GM19035 (cell line): ENCODE measurements at regions not wholly inside any gene's neighbourhood (a gene's known extent, or its start where the extent isn't known, plus 50 kb on each side); places are given as distances from the start of the nearest gene placed in this dataset.

Source experiments
- ATAC-seq: cut with Tn5 transposase; IDR thresholded peaks from one replicate; pipeline ENCODE4 v1.9.1; 2021; ENCODE audit not compliant: unreplicated experiment

DNA sequence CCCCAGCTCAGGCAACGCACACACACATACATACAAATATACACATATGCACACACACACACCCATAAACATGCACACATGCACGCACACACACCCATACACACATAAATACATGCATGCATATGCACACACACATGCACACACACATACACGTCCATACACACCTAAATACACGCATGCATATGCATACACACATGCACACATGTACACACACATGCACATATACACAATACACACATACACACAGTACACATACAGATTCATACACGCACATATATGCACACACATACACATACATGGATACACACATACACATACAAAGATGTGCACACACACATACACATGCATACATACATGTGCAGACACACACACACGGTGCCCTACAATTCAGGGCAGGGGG lies 496.6 kb downstream of the TBC1D22A start:
- ATAC-seq = no peak

DNA sequence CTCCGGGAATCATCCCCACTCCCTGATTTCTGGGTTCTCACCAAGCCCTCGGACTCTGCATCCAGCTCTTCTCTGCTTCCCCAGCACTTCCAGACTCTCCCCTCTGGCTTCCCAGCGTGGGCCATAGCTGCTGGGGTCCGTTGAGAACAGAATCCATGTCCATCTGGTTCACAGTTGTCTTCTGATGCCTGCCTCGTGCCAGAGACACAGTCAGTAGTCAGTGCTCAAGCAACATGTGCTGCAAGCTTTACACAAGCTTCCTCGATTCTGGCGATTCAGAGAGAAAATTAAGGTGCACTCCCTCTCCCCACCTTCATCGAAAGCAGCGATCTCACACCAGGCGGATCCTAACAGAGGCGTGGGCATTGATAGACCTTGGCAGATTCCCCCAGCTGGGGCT lies 495.5 kb downstream of the TBC1D22A start:
- ATAC-seq = no peak

DNA sequence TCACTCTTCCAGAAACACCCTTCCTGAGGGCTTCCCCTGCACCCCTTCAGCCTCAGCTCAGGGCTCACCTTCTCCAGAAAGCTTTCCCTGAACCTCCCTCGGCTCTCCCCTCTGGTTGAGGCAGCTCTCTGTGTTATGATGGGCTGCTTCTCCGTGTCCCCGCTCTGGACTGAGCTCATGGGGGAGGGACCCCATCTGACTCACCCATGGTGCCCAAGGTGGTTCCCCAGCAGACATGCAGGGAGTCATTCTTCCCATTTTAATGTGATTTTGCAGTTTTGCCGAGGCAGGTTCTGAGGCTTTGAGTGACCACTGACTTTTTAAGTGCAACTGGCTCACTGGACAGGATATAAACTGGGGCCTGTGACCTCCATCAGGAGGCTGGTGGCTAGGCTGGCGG lies 495.1 kb downstream of the TBC1D22A start:
- ATAC-seq = no peak

DNA sequence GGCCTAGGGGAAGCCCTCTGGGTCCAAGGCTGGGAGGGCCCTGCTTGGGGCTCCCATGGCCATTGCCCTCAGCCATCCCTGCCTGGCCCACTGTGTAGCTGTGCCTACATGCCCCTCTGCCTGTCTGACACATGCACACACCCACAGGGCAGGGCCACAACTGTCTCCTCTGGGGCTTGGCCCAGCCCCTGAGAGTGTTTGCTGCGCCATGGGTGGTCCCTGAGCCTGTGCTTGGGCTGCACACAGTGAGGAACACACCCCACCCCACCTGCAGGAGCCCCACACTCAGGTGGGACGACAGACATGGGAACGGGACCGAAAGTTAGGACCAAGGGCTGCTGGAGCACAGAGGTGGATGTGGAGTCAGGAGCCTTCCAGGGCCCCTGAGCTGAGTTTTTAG lies 489.5 kb downstream of the TBC1D22A start:
- ATAC-seq = no peak

DNA sequence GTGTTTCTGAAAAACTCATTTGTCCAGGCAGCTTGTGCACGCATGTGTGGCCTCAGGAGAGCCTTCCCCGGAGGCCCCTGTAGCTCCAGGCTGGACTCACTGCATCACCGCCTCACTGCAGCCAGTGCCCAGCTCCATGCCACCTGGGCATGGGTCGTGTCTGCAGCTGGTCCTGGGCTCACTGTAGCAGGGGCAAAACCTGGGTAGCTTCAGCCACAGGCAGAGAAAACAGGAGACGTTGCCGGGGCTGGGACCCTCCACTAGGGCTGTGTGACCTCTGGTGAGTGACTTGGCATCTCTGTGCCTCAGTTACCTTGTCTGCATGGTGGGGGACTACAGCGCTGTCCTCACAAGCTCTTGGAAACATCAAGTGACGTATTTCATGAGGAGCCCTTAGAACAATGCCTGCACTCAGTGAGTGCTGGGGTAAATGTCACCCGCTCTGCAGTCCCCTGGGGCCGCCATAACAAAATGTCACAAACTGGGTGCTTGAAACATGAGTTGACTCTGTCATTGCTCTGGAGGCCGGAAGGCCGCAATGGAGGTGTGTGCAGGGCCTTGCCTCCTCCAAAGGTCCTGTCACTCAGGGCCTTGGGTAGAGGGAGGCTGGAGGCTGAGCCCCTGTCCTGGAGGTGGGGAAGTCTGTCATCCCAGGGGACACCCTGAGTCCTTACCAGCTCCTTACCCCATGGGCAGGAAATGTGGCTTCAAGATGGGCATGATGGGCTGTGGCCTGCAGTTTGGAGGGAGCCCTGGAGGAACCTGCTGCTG lies 488.7 kb downstream of the TBC1D22A start:
- ATAC-seq = no peak

DNA sequence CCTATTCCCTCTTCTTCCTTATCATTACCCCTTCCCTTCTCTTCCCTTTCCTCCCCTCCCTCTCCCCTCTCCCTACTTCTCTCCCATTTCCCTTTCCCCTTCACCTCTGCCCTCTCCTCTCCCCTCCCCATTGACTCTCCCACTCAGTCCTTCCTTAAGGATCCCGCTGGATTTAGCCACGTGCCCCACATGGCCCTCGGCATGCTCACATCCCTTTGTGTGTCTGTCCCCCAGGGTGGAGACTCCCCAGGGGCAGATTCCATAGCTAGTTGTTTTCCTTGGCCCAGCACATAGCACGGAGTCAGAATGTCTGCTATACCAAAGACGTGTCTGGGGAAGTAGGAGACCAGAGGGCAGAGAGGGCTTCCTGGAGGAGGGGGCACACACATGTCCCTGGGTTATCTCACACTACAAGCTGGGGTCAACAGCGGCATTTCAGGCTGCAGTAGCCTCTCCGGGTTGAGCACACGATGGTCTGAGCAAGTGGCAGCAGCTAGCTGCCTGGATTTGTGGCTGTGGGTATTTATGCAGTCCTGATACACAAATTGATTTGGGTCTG lies 487.0 kb downstream of the TBC1D22A start:
- ATAC-seq = no peak

DNA sequence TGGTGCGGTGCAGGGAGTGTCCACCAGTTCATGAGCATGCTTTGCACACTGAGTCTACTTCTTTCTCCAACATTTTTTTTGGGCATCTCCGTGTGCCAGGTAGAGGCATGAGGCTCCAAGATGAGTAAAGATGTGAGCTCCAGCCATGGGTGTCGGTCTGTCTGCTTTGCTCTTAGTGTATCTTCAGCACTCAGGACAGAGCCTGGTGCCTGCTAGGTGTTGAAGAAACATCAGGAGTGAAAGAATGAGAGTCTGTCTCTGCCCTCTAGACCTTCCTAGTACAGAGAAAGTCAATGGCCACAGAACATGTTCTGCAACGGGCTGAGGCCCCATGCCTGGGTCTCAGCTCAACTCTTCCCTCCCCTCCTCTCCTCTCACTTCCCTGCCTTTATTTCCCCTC lies 486.5 kb downstream of the TBC1D22A start:
- no peak for ATAC-seq

DNA sequence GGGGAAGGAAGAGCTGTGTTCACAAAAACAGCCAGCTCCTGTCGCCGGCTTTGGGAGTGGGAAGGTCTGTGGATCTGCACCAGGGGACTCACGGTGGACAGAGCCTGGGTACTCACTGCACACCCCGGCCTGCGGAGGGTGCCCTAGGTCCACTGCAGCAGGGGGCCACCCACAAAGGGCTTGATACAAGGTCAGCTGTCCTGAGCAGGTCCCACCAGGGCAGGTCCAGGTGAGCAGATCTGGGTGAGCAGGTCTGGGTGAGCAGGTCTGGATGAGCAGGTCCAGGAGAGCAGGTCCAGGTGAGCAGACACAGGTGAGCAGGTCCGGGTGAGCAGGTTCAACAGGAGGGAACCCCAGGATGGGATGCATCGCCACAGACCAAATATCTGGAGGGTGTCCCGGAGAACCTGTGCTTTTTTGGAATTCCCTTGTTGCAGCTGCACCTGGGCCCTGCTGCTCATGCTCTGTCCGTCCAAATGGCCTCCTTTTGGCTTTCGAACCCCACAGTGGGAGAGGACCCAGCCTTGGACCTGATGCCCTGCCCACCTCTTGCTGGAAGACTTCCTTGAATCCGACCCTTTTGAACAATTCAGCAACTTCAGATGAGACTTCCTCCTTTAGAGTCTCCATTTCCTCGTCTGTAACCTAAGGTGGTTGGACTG lies 485.3 kb downstream of the TBC1D22A start:
- no peak for ATAC-seq

DNA sequence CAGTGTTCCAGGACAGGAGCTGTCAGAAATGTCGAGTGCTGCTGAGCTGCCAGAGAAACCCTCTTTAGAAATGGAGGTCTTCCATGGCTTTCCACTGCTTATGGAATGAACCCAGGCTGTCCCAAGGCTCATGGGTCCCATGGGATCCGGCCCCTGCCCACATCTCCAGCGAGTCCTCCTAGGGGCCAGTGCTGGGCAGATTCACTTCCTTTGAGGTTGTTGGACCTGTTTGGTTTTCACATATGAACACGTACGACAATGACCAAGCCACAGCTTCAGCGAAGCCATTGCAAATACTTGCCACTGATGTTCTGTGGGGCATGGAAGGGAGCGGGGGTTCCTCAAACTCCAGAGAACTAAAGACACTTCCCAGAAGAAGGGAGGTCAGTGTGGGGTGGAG lies 483.3 kb downstream of the TBC1D22A start:
- ATAC-seq = no peak

DNA sequence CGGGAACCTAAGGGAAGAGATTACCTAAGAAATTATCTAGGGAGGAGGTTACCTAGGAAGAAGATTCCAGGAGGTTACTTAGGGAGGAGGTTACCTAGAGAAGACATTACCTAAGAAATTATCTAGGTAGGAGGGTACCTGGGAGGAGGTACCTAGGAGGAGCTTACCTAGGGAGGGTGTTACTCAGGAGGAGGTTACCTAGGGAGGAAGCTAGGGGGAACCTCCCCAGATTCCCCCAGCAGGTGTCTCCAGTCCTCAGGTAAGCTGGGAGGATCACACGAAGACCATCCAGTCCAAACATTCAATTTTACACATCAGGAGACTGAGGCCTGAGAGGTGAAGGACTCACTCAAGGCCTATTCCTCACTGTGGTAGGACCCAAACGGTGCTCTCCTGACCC lies 482.8 kb downstream of the TBC1D22A start:
- ATAC-seq = no peak

DNA sequence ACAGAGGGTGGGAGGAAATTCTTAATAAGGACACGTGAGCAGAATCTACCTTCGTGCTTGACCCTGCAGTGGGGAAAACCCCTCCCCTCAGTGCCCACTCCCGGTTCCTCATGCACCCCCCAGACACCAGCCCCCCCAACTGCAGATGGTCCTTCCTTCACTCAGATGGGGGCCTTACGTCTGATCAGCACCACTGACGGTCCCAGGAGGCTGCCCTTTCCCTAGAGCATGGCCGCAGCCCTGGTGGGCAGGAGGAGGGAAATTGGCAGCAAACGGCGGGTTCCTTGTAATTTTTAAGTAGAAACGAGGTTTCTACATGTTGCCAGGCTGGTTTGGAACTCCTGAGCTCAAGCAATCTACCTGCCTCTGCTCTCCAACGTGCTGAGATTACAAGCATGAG lies 477.7 kb downstream of the TBC1D22A start:
- ATAC-seq = no peak

DNA sequence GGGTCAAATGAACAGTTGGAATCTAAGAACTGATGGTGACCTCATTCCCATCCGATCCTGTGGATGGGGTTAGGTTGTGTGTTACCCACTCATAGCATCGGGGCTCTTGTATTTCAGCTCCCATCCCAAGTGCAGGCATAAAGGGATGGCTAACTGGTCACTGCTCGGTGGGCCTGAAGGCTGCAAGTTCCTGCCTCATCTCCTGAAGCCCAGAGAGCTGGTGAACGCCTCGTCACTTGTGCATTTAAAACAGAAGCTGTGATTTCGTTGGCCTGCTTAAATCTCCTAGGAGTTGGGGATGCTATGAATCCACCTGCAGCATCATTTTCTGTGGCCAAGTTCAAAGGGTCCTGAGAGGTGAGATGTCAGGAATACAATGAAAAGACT lies 477.0 kb downstream of the TBC1D22A start:
- ATAC-seq = no peak

DNA sequence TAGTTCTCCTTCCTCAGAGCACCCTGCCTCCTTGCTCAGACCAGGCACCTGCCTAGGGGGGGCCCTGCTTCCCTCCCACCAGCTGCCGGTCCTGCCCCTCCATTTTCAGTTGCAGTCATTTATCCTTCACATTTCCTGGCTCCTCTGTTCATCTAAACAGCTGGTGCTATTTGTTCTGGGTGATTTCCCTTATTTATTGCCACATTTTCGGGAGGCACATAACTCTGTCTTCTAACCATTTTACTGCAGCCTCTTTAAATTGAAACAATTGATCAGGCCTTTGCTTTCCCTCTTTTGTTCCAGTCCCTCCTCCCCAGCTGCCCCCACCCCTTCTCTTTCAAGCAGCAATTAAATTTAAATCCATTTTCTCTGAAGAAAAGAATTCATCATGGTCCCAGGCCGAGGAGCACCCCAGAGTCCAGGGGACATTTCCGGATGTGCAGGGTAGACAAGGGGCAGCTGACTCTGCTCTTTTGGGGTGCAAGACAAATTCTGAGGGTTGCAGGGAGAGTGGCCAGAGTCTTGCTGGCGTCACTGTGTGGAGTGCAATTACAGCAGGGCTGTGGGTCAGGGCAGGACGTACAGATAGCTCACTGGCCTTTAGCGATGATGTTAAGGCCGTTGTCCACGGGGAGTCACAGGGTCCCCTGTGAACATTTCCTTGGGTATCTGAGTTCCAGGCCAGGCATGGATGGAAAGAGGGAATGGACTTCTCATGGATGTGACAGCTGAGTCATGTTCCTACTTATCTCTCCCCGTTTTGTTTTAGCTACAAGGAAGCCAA lies 476.4 kb downstream of the TBC1D22A start:
- ATAC-seq = no peak

DNA sequence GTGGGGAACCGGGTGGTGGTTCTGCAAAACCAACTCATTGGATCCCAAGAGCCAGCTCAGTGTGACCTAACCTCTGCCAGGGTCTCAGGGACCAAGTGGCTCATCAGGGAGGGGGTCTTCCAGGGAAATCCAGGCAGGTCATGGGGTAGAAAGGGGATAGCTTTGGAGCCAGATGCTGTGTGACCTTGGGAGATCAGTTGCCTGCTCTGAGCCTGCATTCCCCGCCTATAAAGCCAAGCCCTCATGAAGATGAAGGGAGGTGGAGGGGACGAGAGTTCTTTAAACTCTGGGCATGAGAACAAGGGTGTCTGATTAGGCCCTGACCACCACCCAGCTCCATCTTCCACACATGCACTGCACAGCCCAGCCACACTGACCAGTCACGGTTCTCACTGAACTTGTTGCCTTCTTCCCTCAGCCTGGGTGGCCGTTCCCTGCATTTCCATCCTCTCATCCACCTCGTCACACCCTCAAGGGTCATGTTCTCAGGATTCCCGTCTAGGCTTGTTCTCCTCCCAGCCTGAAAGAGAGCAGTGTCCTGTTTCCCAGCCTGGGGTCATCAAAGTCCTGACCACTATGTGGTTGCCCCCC lies 475.5 kb downstream of the TBC1D22A start:
- no peak for ATAC-seq

DNA sequence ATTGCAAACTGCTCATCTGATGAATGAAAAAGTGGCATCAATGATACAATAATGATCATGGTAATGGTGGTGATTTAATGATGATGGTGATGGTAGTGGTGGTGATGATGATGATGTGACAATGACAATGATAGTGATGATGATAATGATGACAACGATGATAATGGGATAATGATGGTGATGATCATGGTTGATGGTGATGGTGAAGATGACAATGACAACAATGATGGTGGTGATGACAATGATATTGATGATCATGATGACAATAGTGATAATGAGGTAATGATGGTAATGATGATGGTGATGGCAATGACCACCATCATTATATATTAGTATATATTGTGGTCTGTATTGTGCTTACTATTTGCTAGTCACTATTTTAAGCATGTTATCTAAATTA lies 474.3 kb downstream of the TBC1D22A start:
- no peak for ATAC-seq

DNA sequence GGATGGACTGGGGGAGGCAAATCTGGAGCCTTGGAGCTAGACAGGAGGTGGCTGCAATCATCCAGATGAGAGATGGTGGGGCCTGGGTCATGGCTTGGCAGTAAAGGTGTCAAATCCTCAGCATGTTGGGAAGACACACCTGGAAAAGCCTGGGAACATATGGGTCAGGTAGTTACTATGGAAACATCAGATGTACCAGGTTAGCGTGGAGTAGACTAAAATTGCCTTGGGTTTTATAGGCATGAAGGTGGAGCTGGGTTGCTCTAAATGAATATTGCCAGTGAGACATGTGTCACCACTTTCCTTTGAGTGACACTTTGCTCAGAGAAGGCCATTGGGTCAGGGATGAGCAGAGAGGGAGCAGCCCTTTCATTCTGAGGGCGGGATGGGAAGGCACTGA lies 473.7 kb downstream of the TBC1D22A start:
- ATAC-seq = no peak

DNA sequence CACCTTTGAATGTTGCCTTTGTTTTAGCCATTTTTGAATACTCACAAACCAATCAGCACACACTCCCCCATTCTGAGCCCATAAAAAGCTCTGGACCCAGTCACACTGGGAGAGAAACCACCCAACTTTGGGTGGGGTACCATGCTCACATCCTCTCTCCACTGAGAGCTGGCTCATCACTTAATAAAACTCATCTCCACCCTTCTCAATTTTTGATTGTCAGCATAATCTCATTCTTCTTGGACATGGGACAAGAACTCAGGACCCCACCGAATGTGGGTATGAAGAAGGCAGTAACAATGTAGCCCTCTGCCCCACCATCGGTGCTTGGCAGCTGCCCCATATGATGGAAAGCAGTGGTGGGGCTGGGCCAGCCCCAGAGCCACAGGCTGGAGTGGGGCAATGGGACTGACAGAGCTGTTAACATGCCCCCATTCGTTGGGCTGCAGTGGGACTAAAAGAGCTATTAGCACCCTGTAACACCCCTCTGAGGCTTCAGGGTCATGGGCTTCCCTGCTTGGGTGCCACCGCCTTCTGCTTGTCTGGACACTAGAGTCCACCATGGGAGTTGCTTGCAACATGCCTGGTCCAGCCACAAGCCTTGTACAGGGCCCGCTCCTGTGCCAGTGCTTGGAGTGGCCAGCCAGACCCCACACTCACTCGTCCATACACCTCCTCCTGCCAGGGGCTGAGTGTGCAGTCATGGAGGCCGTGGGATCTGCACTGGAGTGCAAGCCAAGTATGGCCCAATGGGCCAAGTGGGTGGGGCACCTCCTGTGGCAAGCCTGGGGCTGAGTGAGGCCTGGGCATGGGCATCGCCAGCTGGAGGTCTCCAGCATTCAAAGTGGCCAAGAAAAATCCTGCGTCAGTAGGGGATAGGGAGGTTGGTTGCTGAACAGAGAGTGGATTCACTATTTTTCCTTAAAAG lies 471.1 kb downstream of the TBC1D22A start:
- no peak for ATAC-seq

DNA sequence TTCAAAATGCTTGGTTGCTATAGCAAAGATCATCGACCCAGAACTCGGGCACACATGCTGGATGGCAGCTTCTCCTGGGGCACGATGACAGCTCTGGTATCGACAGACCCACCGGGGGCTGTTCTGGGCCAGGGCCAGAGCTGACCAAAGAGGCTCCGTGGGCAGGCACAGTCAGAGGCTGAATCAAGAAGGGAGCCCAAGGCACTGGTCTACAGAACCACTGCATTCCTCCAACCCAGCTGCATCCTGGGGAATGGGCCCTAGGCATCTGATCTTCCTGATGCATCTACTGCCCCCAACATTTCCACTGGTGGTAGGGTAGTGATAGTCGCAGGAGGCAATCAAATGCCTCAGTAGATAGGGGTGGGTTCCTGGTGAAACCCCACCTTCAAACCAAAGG lies 470.3 kb downstream of the TBC1D22A start:
- ATAC-seq = no peak

DNA sequence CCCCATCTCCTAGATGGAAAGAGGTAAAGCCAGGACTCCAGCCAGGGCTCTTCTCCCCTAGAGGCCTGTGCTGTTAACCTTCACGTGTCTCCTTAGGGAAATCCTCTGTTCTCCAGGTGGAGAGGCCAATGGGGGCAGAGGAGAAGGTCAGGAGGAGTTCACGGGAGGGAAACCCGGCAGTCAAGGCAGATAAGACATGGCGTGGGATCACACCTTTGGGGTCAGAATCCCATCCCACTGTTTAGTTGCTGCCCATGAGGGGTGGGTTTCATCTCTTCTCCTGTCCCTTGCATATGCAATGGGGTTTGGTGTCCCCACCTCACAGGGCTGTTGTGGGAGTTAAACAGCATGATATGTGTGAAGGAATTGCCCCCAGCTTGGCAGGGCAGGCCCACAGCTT lies 469.7 kb downstream of the TBC1D22A start:
- no peak for ATAC-seq

DNA sequence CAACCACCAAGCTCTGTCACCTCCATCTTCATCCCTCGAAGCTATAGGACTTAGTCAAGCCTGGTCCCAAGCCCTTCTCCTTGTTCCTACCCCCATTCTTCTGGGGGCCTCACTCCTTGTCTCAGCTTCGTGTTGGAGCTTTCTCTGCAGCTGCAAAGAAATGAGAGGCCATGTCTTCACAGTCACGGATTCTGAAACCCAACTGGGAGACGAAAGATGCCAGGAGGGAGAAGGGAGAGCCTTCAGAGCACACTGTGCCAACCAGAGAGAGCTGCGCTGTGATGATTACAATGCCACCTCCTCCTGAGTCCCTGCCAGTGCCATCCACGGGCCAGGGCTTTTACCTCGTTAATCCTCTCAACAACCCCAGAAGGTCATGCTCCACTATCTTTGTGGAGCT lies 469.3 kb downstream of the TBC1D22A start:
- no peak for ATAC-seq
